H1 (cell line): ENCODE measurements at regions not wholly inside any gene's neighbourhood (a gene's known extent, or its start where the extent isn't known, plus 50 kb on each side); places are given as distances from the start of the nearest gene placed in this dataset.

Experiments
- CTCF ChIA-PET: fragments of 300-600 bp; sonication (Branson Sonifier 250); formaldehyde crosslinking; loops from one replicate; lab custom pipeline; 2021; ENCODE audit not compliant: partially characterized antibody; lab: Charles Lee
- POLR2A ChIA-PET: fragments of 300-600 bp; sonication (Branson Sonifier 250); formaldehyde crosslinking; loops from one replicate; lab custom pipeline; 2021; ENCODE audit warnings: inconsistent platforms; ENCODE audit not compliant: partially characterized antibody; lab: Charles Lee
- DNase-seq, 2 experiments: peaks; one replicate each; pipeline versions ENCODE4 v3.0.0 to v3.0.0-alpha.2; 2010 to 2022; ENCODE audit warnings: low spot score in 2 of 2, low read depth in 1 of 2, mixed read lengths in 1 of 2
- FAIRE-seq: peaks from 2 replicates; lab custom pipeline; 2011; peaks lifted over from hg19 to GRCh38; lab: Jason Lieb, UNC
- H2AFZ ChIP-seq: 2 replicates; pipeline ENCODE4 v1.8.1; 2012; ENCODE audit warnings: low read length, inconsistent platforms
- H2AK5ac ChIP-seq: 2 replicates; pipeline ENCODE4 v1.6.1; 2013; ENCODE audit warnings: low read depth, low read length
- H2BK120ac ChIP-seq: replicated peaks from 2 replicates; pipeline ENCODE3; 2013; ENCODE audit warnings: low read depth, low read length, inconsistent platforms
- H2BK12ac ChIP-seq: 2 replicates; pipeline ENCODE4 v1.6.1; 2013; ENCODE audit warnings: low read depth, low read length
- H2BK15ac ChIP-seq: 2 replicates; pipeline ENCODE4 v1.6.1; 2013; ENCODE audit warnings: low read length
- H2BK20ac ChIP-seq: 2 replicates; pipeline ENCODE4 v1.6.1; 2013; ENCODE audit warnings: low read length
- H2BK5ac ChIP-seq: 2 replicates; pipeline ENCODE4 v1.6.1; 2013; ENCODE audit warnings: low read depth, low read length
- H3K14ac ChIP-seq: 2 replicates; pipeline ENCODE4 v1.6.1; 2013; ENCODE audit warnings: inconsistent platforms; ENCODE audit not compliant: insufficient read length
- H3K18ac ChIP-seq: 2 replicates; pipeline ENCODE4 v1.6.1; 2013; ENCODE audit warnings: low read length; ENCODE audit errors: extremely low read depth
- H3K23ac ChIP-seq: 2 replicates; pipeline ENCODE4 v1.6.1; 2013; ENCODE audit warnings: inconsistent platforms; ENCODE audit not compliant: insufficient read length
- H3K23me2 ChIP-seq: 2 replicates; pipeline ENCODE4 v1.6.1; 2013; ENCODE audit warnings: low read depth, low read length
- H3K27ac ChIP-seq: 2 replicates; pipeline ENCODE4 v1.6.1; 2011; ENCODE audit warnings: low read depth, low read length, inconsistent platforms
- H3K27me3 ChIP-seq, 4 experiments: replicated peaks in 1 of 4; 1 replicate in 1 of 4; 2 replicates in 3 of 4; pipeline versions ENCODE4 v1.6.1 to v1.8.1; 2011 to 2013; ENCODE audit warnings: low read length in 3 of 4, mild to moderate bottlenecking in 3 of 4, inconsistent platforms in 2 of 4, mixed read lengths in 2 of 4, moderate library complexity in 1 of 4; ENCODE audit not compliant: control insufficient read depth in 3 of 4, insufficient read depth in 3 of 4; ENCODE audit errors: extremely low read depth in 1 of 4
- H3K36me3 ChIP-seq, 4 experiments: 2 replicates each; pipeline versions ENCODE4 v1.6.1 to v1.8.1; 2011 to 2013; ENCODE audit warnings: mild to moderate bottlenecking in 4 of 4, low read length in 3 of 4, moderate library complexity in 2 of 4, control low read depth in 1 of 4, inconsistent platforms in 1 of 4; ENCODE audit not compliant: insufficient read depth in 4 of 4, control insufficient read depth in 2 of 4
- H3K4ac ChIP-seq: replicated peaks from 2 replicates; pipeline ENCODE3; 2013; ENCODE audit warnings: low read length, low read depth, mixed read lengths, inconsistent platforms; ENCODE audit not compliant: insufficient read length
- H3K4me1 ChIP-seq, 4 experiments: replicated peaks in 1 of 4; 1 replicate in 1 of 4; 2 replicates in 3 of 4; pipeline versions ENCODE4 v1.6.1 to v1.8.1; 2011 to 2013; ENCODE audit warnings: low read length in 3 of 4, inconsistent platforms in 2 of 4, mixed read lengths in 1 of 4; ENCODE audit not compliant: insufficient read depth in 4 of 4, control insufficient read depth in 3 of 4
- H3K4me2 ChIP-seq, 2 experiments: 2 replicates each; pipeline versions ENCODE4 v1.6.1 to v1.8.1; 2011 to 2013; ENCODE audit warnings: low read depth in 2 of 2, low read length in 2 of 2, control low read depth in 1 of 2, inconsistent platforms in 1 of 2, mild to moderate bottlenecking in 1 of 2; ENCODE audit not compliant: insufficient read depth in 1 of 2
- H3K4me3 ChIP-seq, 4 experiments: fragments of 200-600, 300-600 bp in 1 of 4; sonication (generic), shearing (Covaris generic), sonication (Bioruptor Twin) in 1 of 4; 2 replicates each; pipeline versions ENCODE4 v1.5.1 to v1.8.1; 2011 to 2016; ENCODE audit warnings: low read length in 4 of 4, low read depth in 3 of 4, control low read depth in 2 of 4, inconsistent platforms in 2 of 4, mild to moderate bottlenecking in 2 of 4, mixed read lengths in 1 of 4, moderate library complexity in 1 of 4; ENCODE audit not compliant: insufficient read depth in 2 of 4; ENCODE audit errors: extremely low read depth in 1 of 4
- H3K56ac ChIP-seq: replicated peaks from 2 replicates; pipeline ENCODE3; 2013; ENCODE audit warnings: low read depth, mild to moderate bottlenecking, mixed read lengths, low read length, inconsistent platforms; ENCODE audit not compliant: insufficient read length
- H3K79me1 ChIP-seq: 2 replicates; pipeline ENCODE4 v1.6.1; 2013; ENCODE audit warnings: low read depth, low read length, control low read depth
- H3K79me2 ChIP-seq, 2 experiments: 2 replicates each; pipeline versions ENCODE4 v1.6.1 to v1.8.1; 2012 to 2013; ENCODE audit warnings: low read length in 2 of 2, mild to moderate bottlenecking in 2 of 2, inconsistent platforms in 1 of 2; ENCODE audit not compliant: insufficient read depth in 2 of 2, control insufficient read depth in 1 of 2
- H3K9ac ChIP-seq, 4 experiments: replicated peaks in 1 of 4; 1 replicate in 1 of 4; 2 replicates in 3 of 4; pipeline versions ENCODE4 v1.6.1 to v1.8.1; 2011 to 2013; ENCODE audit warnings: low read depth in 3 of 4, low read length in 3 of 4, control low read depth in 2 of 4, mild to moderate bottlenecking in 2 of 4, moderate library complexity in 2 of 4, inconsistent platforms in 1 of 4; ENCODE audit errors: extremely low read depth in 1 of 4
- H3K9me3 ChIP-seq, 2 experiments: 2 replicates each; pipeline versions ENCODE4 v1.6.1 to v1.8.1; 2012 to 2013; ENCODE audit warnings: mild to moderate bottlenecking in 2 of 2, moderate library complexity in 2 of 2, control low read depth in 1 of 2, inconsistent platforms in 1 of 2, low read depth in 1 of 2, low read length in 1 of 2, mixed read lengths in 1 of 2; ENCODE audit not compliant: insufficient read depth in 2 of 2
- H4K20me1 ChIP-seq, 2 experiments: replicated peaks in 1 of 2; 2 replicates each; pipeline versions ENCODE3 to v1.8.1; 2011 to 2013; ENCODE audit warnings: inconsistent platforms in 2 of 2, low read length in 2 of 2, mild to moderate bottlenecking in 1 of 2; ENCODE audit not compliant: insufficient read depth in 2 of 2, control insufficient read depth in 1 of 2
- H4K5ac ChIP-seq: 2 replicates; pipeline ENCODE4 v1.6.1; 2013; ENCODE audit warnings: low read length, low read depth, mixed read lengths, inconsistent platforms; ENCODE audit not compliant: insufficient read length
- H4K8ac ChIP-seq: 2 replicates; pipeline ENCODE4 v1.8.0; 2013; ENCODE audit warnings: mild to moderate bottlenecking, moderate library complexity, low read length, inconsistent platforms; ENCODE audit not compliant: insufficient read depth; ENCODE audit errors: extremely low read depth
- H4K91ac ChIP-seq: replicated peaks from 2 replicates; pipeline ENCODE3; 2013; ENCODE audit warnings: low read length, mixed read lengths, inconsistent platforms; ENCODE audit not compliant: insufficient read length
- ATF3 ChIP-seq: IDR thresholded peaks from 2 replicates; pipeline ENCODE4 v1.6.1; 2011; ENCODE audit warnings: low read depth, mild to moderate bottlenecking, low read length; ENCODE audit not compliant: insufficient read depth
- GTF2F1 ChIP-seq: IDR thresholded peaks from 2 replicates; pipeline ENCODE4 v1.6.1; 2012; ENCODE audit warnings: low read depth, low read length, improper control_type of control experiment, borderline replicate concordance
- NANOG ChIP-seq: IDR thresholded peaks from 2 replicates; pipeline ENCODE4 v1.6.1; 2011; ENCODE audit warnings: low read length, low read depth, mild to moderate bottlenecking, inconsistent platforms; ENCODE audit not compliant: insufficient read depth, poor library complexity, severe bottlenecking
- NRF1 ChIP-seq: IDR thresholded peaks from 2 replicates; pipeline ENCODE4 v1.6.1; 2011; ENCODE audit warnings: mild to moderate bottlenecking, low read depth, low read length, improper control_type of control experiment
- SIX5 ChIP-seq: IDR thresholded peaks from 2 replicates; pipeline ENCODE4 v1.6.1; 2011; ENCODE audit warnings: mild to moderate bottlenecking, low read depth, low read length
- TBP ChIP-seq: IDR thresholded peaks from 2 replicates; pipeline ENCODE4 v1.6.1; 2011; ENCODE audit warnings: low read depth, low read length, improper control_type of control experiment
- WGBS, 2 experiments: shearing (Covaris generic) in 1 of 2; methylation state at CpG; one replicate each; pipeline versions ENCODE4 v1.1.6 to v1.1.7; 2013 to 2015; ENCODE audit warnings: low lambda C conversion rate in 2 of 2, mixed read lengths in 2 of 2, inconsistent platforms in 1 of 2, low coverage in 1 of 2, missing lambda C conversion rate in 1 of 2; ENCODE audit not compliant: insufficient replicate concordance in 2 of 2, insufficient coverage in 1 of 2, insufficient read length in 1 of 2; ENCODE audit errors: extremely low coverage in 1 of 2, missing lambda C conversion rate in 1 of 2; 5-methylcytosine and 5-hydroxymethylcytosine counted together

- Histone ChIP-seq H3K56ac (no peak overlapping the region), H3K4ac (no peak overlapping the region), H3K36me3 (no peaks in the 10 kb centered on the region), H2AFZ (no peak overlapping the region), H4K20me1 (no peaks in the 10 kb centered on the region), H2BK12ac (no peak overlapping the region), H2BK120ac (no peak overlapping the region), H3K23me2 (no peaks in the 10 kb centered on the region), H2BK5ac (no peak overlapping the region), H4K5ac (no peak overlapping the region), H3K9ac (no peak overlapping the region), H3K79me2 (no peaks in the 10 kb centered on the region), H4K8ac (no peak overlapping the region), H3K27me3 (no peaks in the 10 kb centered on the region), H3K27ac (no peak overlapping the region), H3K9me3 (no peaks in the 10 kb centered on the region), H3K4me3 (no peak overlapping the region), H3K23ac (no peak overlapping the region), H2BK20ac (no peak overlapping the region), H2AK5ac (no peak overlapping the region), H3K18ac (no peak overlapping the region), H3K14ac (no peak overlapping the region), H3K79me1 (no peaks in the 10 kb centered on the region), H2BK15ac (no peak overlapping the region), H3K4me1 (no peaks in the 10 kb centered on the region), H3K4me2 (no peak overlapping the region), H4K91ac (no peak overlapping the region)
- DNase-seq (no peak), FAIRE-seq (no peak)
- CTCF ChIA-PET, result interaction anchor here (0.5 to 1.3 kb wide), 7 partner anchors 8 to 319 kb away, joined by 3 to 4 read pairs (median 3); no protein-coding TSS in a partner anchor
- POLR2A ChIA-PET, result no interaction called here
- 92% methylated on average over 11 of the region's 11 CpGs; no CpG with 5 or more reads in 1 of the 2 experiments for WGBS, 2 experiments
- TF ChIP-seq TBP (no peak), ATF3 (no peak), SIX5 (no peak), NRF1 (no peak), GTF2F1 (no peak), NANOG (no peak)
These were observed 302.6 kb upstream of the LYZL1 start for GRCh38 chr10:28986117-28986792.
